ENCODE measurements at regions not wholly inside any gene's neighbourhood (a gene's known extent, or its start where the extent isn't known, plus 50 kb on each side); places are given as distances from the start of the nearest gene placed in this dataset.

DNA sequence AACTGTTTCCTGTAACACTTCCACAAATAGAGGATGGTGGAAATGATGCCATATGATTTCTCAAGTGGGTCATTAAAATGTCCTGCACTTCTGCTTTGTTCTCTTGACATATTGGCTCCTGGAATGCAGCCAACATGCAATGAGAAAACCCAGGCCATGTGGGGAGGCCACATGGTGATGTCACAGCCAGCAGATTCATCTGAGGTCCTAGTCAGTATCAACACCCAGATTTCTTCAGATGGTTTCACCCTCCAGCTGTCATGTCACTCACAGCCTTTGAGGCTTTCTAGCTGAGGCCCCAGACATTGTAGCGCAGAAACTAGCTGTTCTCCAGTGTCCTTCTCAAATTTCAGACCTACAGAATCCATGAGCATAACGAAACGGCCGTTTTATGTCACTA lies 102.3 kb upstream of the NUPR2 start:
- TF ChIP-seq, protein P1, sequence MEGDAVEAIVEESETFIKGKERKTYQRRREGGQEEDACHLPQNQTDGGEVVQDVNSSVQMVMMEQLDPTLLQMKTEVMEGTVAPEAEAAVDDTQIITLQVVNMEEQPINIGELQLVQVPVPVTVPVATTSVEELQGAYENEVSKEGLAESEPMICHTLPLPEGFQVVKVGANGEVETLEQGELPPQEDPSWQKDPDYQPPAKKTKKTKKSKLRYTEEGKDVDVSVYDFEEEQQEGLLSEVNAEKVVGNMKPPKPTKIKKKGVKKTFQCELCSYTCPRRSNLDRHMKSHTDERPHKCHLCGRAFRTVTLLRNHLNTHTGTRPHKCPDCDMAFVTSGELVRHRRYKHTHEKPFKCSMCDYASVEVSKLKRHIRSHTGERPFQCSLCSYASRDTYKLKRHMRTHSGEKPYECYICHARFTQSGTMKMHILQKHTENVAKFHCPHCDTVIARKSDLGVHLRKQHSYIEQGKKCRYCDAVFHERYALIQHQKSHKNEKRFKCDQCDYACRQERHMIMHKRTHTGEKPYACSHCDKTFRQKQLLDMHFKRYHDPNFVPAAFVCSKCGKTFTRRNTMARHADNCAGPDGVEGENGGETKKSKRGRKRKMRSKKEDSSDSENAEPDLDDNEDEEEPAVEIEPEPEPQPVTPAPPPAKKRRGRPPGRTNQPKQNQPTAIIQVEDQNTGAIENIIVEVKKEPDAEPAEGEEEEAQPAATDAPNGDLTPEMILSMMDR (IDR thresholded peaks at IDR 0.05; ENCODE audit: low read length): no peak
- TF ChIP-seq EZH2phosphoT487 (IDR thresholded peaks at IDR 0.05; ENCODE audit: low read length): no peak

All from MM.1S (cell line).